ENCODE measurements at regions not wholly inside any gene's neighbourhood (a gene's known extent, or its start where the extent isn't known, plus 50 kb on each side); places are given as distances from the start of the nearest gene placed in this dataset.

DNA sequence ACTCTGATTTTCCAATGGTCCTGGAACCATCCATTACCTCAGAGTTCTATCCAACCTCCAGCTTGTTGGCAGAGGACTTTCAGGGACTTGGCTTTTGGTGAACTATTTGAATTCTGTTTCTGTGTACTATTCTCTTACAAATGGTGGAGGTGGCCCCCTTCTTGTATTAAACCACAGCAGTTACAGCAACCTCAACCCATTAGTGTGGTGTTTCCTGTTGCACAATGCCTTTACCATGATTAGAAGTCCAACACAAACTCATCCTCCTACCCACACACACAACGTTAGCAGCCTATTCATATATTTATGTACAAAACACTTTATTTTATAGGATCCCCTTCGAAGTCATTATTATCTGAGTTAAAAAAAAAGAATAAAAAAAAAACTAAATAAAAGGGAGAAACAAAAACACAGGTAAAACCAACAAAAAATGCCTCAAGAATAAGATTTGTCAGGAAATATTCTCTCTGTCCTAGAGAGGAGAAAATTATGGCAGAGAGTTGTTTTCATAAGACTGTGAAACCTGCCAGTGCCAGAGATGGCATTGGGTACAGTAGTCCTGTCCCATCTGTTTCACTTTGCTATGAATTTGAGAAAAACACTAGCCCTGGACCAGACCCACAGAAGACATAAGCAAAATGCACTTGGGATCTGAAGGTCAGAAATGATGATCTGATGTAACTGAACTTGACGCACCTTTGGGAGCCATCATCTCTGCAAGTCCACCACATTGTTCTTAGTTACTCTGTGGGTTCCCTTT is 1896.0 kb upstream of the PIK3C3 start:
- WGBS (ENCODE audit: insufficient coverage) = 100% methylated on average over 1 of the region's 3 CpGs
- H3K27ac ChIP-seq (ENCODE audit: low read depth, low read length) = no peak overlapping the region
- no peaks in the 10 kb centered on the region for H3K9me3 ChIP-seq (ENCODE audit: control insufficient read depth, insufficient read depth, low read length)
- no peak for DNase-seq (ENCODE audit: low read depth in 4 of 6, low spot score in 6 of 6)
- H3K36me3 ChIP-seq (ENCODE audit: control insufficient read depth, insufficient read depth, low read length) = no peaks in the 10 kb centered on the region
- no peaks in the 10 kb centered on the region for H3K4me1 ChIP-seq (ENCODE audit: control insufficient read depth, insufficient read depth, low read length)
- H3K4me3 ChIP-seq (ENCODE audit: low read depth, low read length) = no peak overlapping the region
- H3K27me3 ChIP-seq (ENCODE audit: control insufficient read depth, insufficient read depth, low read length) = no peaks in the 10 kb centered on the region

DNA sequence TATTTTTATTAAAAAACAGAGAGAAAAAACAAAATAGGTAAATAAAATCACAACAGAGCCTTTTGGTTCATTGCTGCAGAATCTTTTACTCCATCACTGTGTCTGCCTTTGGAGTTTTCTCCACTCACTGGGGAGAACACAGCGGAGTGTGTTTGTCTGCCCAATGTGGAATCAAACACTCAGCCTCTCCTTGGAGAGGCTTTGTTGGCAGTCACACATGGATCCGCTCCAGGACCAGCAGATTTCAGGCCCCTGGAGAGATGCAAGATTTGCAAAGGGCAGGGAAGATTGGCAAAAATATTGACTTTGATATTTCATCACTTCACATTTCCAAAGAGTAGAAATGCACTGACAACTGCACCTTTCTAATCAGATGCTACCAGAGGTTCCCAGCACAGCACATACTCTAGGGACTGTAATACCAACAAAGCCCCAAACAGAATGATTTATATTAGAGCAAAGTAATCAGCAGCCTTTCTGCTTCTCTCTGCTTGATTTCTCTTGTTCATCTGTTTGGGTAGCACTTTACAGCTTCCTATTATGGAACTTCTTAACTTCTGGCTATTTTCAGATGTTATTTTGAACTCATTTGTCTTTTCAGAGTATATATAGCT is 1898.8 kb upstream of the PIK3C3 start:
- DNase-seq (ENCODE audit: low read depth in 4 of 6, low spot score in 6 of 6) = peak in 3 of 6 donors; percentile 9 to 86 (median 39)
- Histone ChIP-seq H3K4me3 (ENCODE audit: low read depth, low read length) (no peak overlapping the region), H3K9me3 (ENCODE audit: control insufficient read depth, insufficient read depth, low read length) (no peaks in the 10 kb centered on the region), H3K27me3 (ENCODE audit: control insufficient read depth, insufficient read depth, low read length) (no peaks in the 10 kb centered on the region), H3K27ac (ENCODE audit: low read depth, low read length) (no peak overlapping the region), H3K36me3 (ENCODE audit: control insufficient read depth, insufficient read depth, low read length) (no peaks in the 10 kb centered on the region), H3K4me1 (ENCODE audit: control insufficient read depth, insufficient read depth, low read length) (no peaks in the 10 kb centered on the region)
- WGBS (ENCODE audit: insufficient coverage) = no CpG with 5 or more reads among the region's 2 CpGs

DNA sequence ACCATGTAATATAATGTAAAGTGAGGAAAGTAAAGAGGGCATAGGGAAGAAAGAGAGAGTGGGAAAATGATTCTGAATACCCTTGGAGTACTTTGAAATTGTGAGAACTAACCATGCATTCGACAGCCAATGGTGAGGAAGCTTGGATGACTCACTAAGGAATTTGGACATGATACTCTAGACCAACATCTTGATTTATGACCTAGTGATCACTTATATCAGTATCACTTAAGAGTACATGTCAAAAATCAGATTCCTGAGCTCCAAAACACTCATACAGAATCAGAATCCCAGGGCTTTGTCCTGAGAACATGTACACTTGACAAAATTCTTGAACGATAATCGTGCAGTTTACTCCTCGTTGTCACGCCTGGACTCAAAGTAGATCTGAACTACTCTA is 1899.8 kb upstream of the PIK3C3 start:
- no peak overlapping the region for H3K4me3 ChIP-seq (ENCODE audit: low read depth, low read length)
- no peaks in the 10 kb centered on the region for H3K4me1 ChIP-seq (ENCODE audit: control insufficient read depth, insufficient read depth, low read length)
- H3K36me3 ChIP-seq (ENCODE audit: control insufficient read depth, insufficient read depth, low read length) = no peaks in the 10 kb centered on the region
- H3K27me3 ChIP-seq (ENCODE audit: control insufficient read depth, insufficient read depth, low read length) = no peaks in the 10 kb centered on the region
- H3K9me3 ChIP-seq (ENCODE audit: control insufficient read depth, insufficient read depth, low read length) = no peaks in the 10 kb centered on the region
- 96% methylated on average over 4 of the region's 5 CpGs for WGBS (ENCODE audit: insufficient coverage)
- DNase-seq (ENCODE audit: low read depth in 4 of 6, low spot score in 6 of 6) = no peak
- H3K27ac ChIP-seq (ENCODE audit: low read depth, low read length) = no peak overlapping the region

DNA sequence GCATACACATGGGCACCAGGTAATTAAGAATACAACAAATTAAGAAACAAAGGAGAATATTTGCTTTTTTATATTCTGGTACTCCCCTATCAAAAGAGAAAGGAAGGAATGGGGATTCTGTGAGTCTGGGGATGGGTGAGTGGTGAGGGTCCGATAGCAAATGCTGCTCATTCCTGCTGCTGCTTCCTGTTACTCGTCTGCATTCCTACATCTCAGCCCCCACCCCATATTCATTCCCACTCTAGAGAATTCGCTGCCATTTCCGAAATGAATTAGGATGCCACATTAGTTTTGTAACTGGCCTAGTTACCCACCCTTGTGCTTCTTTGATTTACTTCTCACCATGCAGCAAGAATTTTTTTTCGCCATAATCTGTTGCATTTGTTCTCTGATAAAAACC is 1905.3 kb upstream of the PIK3C3 start:
- Histone ChIP-seq H3K36me3 (ENCODE audit: control insufficient read depth, insufficient read depth, low read length) (no peaks in the 10 kb centered on the region), H3K9me3 (ENCODE audit: control insufficient read depth, insufficient read depth, low read length) (no peaks in the 10 kb centered on the region), H3K4me3 (ENCODE audit: low read depth, low read length) (no peak overlapping the region), H3K4me1 (ENCODE audit: control insufficient read depth, insufficient read depth, low read length) (no peaks in the 10 kb centered on the region), H3K27me3 (ENCODE audit: control insufficient read depth, insufficient read depth, low read length) (no peaks in the 10 kb centered on the region), H3K27ac (ENCODE audit: low read depth, low read length) (no peak overlapping the region)
- DNase-seq (ENCODE audit: low read depth in 4 of 6, low spot score in 6 of 6) = peak in 1 of 6 donors; percentile 57
- 58% methylated on average over 3 of the region's 5 CpGs for WGBS (ENCODE audit: insufficient coverage)

DNA sequence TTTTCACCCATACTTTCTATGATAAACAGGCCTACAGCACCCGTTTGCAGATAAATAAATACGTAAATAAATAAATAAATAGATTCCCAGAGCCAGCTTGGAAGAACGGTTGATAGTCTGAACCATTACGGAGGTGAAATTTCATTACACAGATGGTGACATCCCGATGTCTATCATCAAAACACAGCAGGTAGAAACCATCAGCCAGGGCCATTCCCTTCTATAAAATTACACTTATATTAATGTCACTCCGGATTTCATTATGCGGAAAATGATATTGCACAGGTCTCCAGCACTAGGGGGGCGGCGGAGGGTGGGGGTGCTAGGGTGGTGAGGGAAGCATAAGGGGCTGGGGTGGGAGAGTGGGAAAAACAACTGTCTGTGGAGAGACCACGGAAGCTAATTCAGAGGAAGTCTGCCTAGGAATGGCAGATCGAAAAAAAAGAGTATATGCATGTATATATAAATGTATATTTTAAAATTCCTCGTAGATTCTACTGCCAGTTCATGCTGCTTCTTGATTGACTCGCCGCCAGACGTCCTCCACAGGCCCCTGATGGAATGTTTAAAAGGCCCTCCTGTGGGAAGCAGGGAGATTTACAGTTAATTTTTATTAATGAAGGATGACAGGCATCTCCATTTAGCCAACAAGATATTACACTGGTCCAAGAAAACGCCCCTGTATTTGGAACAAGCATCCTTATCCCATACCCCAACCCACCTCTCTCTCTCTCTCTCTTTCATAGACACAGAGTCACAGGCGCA is 1906.0 kb upstream of the PIK3C3 start:
- WGBS (ENCODE audit: insufficient coverage) = 76% methylated on average over 7 of the region's 17 CpGs
- H3K27ac ChIP-seq (ENCODE audit: low read depth, low read length) = no peak overlapping the region

DNA sequence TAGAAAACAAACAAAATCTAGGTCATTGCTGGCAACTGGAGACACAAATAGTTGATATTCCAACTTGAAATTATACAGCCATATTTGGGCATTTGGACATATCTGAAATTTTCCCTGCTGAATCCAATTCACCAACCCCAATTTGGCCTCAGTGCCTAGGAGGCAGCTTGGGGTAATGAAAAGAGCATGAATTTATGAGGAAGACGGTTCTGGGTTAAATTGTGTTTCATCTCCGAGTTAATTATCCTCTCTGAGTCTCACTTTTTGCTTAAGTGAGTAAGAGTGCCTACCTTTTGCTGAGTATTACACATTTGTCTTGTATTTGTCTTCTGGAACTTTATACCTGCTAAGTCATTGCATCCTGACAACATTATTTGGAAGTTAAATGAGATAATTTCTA is 1906.8 kb upstream of the PIK3C3 start:
- no peak overlapping the region for H3K27ac ChIP-seq (ENCODE audit: low read depth, low read length)
- H3K36me3 ChIP-seq (ENCODE audit: control insufficient read depth, insufficient read depth, low read length) = no peaks in the 10 kb centered on the region
- H3K27me3 ChIP-seq (ENCODE audit: control insufficient read depth, insufficient read depth, low read length) = no peaks in the 10 kb centered on the region
- H3K4me3 ChIP-seq (ENCODE audit: low read depth, low read length) = no peak overlapping the region
- no peak for DNase-seq (ENCODE audit: low read depth in 4 of 6, low spot score in 6 of 6)
- no CpG with 5 or more reads among the region's 2 CpGs for WGBS (ENCODE audit: insufficient coverage)
- H3K4me1 ChIP-seq (ENCODE audit: control insufficient read depth, insufficient read depth, low read length) = no peaks in the 10 kb centered on the region
- H3K9me3 ChIP-seq (ENCODE audit: control insufficient read depth, insufficient read depth, low read length) = no peaks in the 10 kb centered on the region

More for the DNA sequence above, 1906.0 kb upstream of the PIK3C3 start:
- H3K4me1 ChIP-seq (ENCODE audit: control insufficient read depth, insufficient read depth, low read length) = no peaks in the 10 kb centered on the region
- H3K27me3 ChIP-seq (ENCODE audit: control insufficient read depth, insufficient read depth, low read length) = no peaks in the 10 kb centered on the region
- H3K36me3 ChIP-seq (ENCODE audit: control insufficient read depth, insufficient read depth, low read length) = no peaks in the 10 kb centered on the region
- peak in 1 of 6 donors; percentile 84 for DNase-seq (ENCODE audit: low read depth in 4 of 6, low spot score in 6 of 6)
- no peaks in the 10 kb centered on the region for H3K9me3 ChIP-seq (ENCODE audit: control insufficient read depth, insufficient read depth, low read length)
- H3K4me3 ChIP-seq (ENCODE audit: low read depth, low read length) = no peak overlapping the region

DNA sequence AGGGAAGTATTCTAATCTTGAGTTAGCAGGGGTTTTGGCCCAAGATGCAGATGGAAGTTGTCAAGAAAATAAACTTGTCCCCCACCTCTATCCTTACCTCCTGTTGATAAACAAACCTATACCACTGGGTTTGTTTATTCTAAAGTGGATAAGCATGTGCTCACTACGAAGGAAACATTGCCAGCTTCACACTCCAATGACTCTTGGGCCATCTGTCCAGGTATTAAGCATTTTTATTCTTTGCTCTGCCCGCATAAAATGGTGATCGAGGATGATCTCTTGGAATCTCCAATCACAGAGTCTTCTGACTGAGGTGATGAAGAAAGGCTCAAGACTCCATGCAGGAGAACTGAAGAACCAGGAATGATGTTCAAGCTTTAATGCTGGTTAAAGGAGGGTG is 1908.4 kb upstream of the PIK3C3 start:
- no peak overlapping the region for H3K4me3 ChIP-seq (ENCODE audit: low read depth, low read length)
- WGBS (ENCODE audit: insufficient coverage) = no CpG with 5 or more reads among the region's 3 CpGs
- H3K36me3 ChIP-seq (ENCODE audit: control insufficient read depth, insufficient read depth, low read length) = no peaks in the 10 kb centered on the region
- no peak overlapping the region for H3K27ac ChIP-seq (ENCODE audit: low read depth, low read length)
- no peaks in the 10 kb centered on the region for H3K9me3 ChIP-seq (ENCODE audit: control insufficient read depth, insufficient read depth, low read length)
- no peaks in the 10 kb centered on the region for H3K4me1 ChIP-seq (ENCODE audit: control insufficient read depth, insufficient read depth, low read length)
- no peak for DNase-seq (ENCODE audit: low read depth in 4 of 6, low spot score in 6 of 6)
- no peaks in the 10 kb centered on the region for H3K27me3 ChIP-seq (ENCODE audit: control insufficient read depth, insufficient read depth, low read length)

DNA sequence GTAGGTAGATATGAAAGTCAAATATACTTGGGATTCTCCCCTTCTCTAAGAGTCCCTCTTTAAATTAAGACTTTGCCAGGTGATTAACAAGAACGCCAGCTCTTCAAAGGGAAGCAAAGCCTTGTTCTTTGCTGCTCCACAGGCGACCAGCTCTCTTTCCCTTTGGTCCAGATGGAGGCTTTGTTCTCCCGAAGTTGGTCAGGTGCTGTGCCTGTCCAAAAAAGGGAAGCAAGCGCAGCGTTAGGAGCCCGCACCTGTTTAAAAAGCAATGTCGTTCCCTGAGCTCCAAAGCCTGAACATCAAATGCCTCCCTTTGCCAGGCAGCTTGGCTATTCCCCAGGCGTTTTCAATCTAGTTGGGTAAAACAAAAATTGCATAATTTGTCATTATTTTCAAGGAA is 1913.1 kb upstream of the PIK3C3 start:
- Histone ChIP-seq H3K9me3 (ENCODE audit: control insufficient read depth, insufficient read depth, low read length) (no peaks in the 10 kb centered on the region), H3K4me3 (ENCODE audit: low read depth, low read length) (no peak overlapping the region), H3K27ac (ENCODE audit: low read depth, low read length) (no peak overlapping the region), H3K36me3 (ENCODE audit: control insufficient read depth, insufficient read depth, low read length) (no peaks in the 10 kb centered on the region), H3K4me1 (ENCODE audit: control insufficient read depth, insufficient read depth, low read length) (no peaks in the 10 kb centered on the region), H3K27me3 (ENCODE audit: control insufficient read depth, insufficient read depth, low read length) (no peaks in the 10 kb centered on the region)
- DNase-seq (ENCODE audit: low read depth in 4 of 6, low spot score in 6 of 6) = peak in 2 of 6 donors; percentile 29 to 36
- 39% methylated on average over 3 of the region's 8 CpGs for WGBS (ENCODE audit: insufficient coverage)

DNA sequence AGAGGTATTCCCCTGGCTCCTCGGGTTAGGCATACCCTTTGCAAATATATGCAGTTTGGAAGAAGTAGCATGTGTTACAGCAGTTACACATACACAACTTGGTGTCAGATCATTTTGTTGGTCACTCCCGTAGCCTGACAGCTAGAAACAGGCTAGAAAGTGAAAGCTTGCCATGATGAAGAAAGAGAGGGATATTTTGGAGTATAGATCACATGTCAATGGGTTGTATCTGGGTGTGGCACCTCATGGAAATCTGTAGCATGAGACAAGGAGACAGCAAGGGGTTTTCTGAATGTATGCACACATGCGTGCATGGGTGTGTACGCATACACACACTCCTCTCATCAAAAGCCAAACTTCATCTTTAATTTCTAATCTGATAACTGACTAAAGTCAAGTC is 1914.5 kb upstream of the PIK3C3 start:
- H3K27me3 ChIP-seq (ENCODE audit: control insufficient read depth, insufficient read depth, low read length) = no peaks in the 10 kb centered on the region
- H3K9me3 ChIP-seq (ENCODE audit: control insufficient read depth, insufficient read depth, low read length) = no peaks in the 10 kb centered on the region
- H3K27ac ChIP-seq (ENCODE audit: low read depth, low read length) = no peak overlapping the region
- 100% methylated on average over 1 of the region's 4 CpGs for WGBS (ENCODE audit: insufficient coverage)
- DNase-seq (ENCODE audit: low read depth in 4 of 6, low spot score in 6 of 6) = no peak
- no peaks in the 10 kb centered on the region for H3K4me1 ChIP-seq (ENCODE audit: control insufficient read depth, insufficient read depth, low read length)
- no peaks in the 10 kb centered on the region for H3K36me3 ChIP-seq (ENCODE audit: control insufficient read depth, insufficient read depth, low read length)
- no peak overlapping the region for H3K4me3 ChIP-seq (ENCODE audit: low read depth, low read length)
